Subcutaneous abdominal adipose tissue (tissue), 5 donors: ENCODE measurements at regions not wholly inside any gene's neighbourhood (a gene's known extent, or its start where the extent isn't known, plus 50 kb on each side); places are given as distances from the start of the nearest gene placed in this dataset.

Experiments
- H3K27ac ChIP-seq: one replicate; pipeline ENCODE4 v1.7.0; 2013; ENCODE audit warnings: low read depth, mild to moderate bottlenecking, inconsistent platforms, low read length, moderate library complexity
- H3K27me3 ChIP-seq, 5 donors: one replicate each; pipeline ENCODE4 v1.7.0; 2013; ENCODE audit warnings: low read length in 5 of 5, inconsistent platforms in 1 of 5; ENCODE audit not compliant: control insufficient read depth in 5 of 5, insufficient read depth in 4 of 5
- H3K36me3 ChIP-seq, 5 donors: one replicate each; pipeline ENCODE4 v1.7.0; 2013; ENCODE audit warnings: low read length in 5 of 5; ENCODE audit not compliant: control insufficient read depth in 5 of 5, insufficient read depth in 5 of 5
- H3K4me1 ChIP-seq, 5 donors: one replicate each; pipeline ENCODE4 v1.7.0; 2013; ENCODE audit warnings: low read length in 5 of 5, mild to moderate bottlenecking in 3 of 5, moderate library complexity in 1 of 5; ENCODE audit not compliant: control insufficient read depth in 5 of 5, insufficient read depth in 5 of 5
- H3K4me3 ChIP-seq, 5 donors: one replicate each; pipeline ENCODE4 v1.7.0; 2013; ENCODE audit warnings: low read length in 5 of 5, low read depth in 1 of 5
- H3K9ac ChIP-seq, 5 donors: one replicate each; pipeline ENCODE4 v1.7.0; 2013; ENCODE audit warnings: low read length in 5 of 5, mild to moderate bottlenecking in 4 of 5, moderate library complexity in 3 of 5
- H3K9me3 ChIP-seq, 5 donors: one replicate each; pipeline ENCODE4 v1.7.0; 2013; ENCODE audit warnings: low read length in 5 of 5; ENCODE audit not compliant: control insufficient read depth in 5 of 5
- donor health status: healthy.
- donor health status: healthy.
- donor health status: healthy.
- donor health status: healthy.
- donor health status: healthy.

- Histone ChIP-seq H3K36me3 (no peaks in the 10 kb centered on the region), H3K9ac (no peak overlapping the region), H3K27ac (no peak overlapping the region)
These were observed 438.9 kb downstream of the RPS24 start for GRCh38 chr10:78472551-78472890.

DNA sequence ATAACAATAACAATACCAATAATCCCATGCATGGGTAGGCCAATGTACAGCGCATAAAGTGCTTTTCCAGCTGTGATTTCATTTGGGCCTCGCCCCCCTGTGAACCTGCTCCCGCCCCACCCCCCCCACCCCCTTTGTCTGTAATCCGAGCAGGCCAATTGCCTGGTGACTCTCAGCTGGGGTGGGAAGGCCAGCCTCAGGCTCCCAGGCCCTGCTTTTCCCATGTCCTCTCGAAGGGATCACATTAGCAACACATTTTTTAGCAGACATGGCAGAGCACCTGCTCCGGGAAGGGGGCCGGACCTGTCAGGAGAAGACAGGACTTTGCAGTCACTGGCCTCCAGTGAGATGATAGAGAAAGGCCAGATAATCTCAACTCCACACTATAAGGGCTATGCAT lies 439.3 kb downstream of the RPS24 start:
- Histone ChIP-seq H3K4me1 (no peaks in the 10 kb centered on the region), H3K27ac (no peak overlapping the region), H3K27me3 (peaks cover 0 to 4% (median 0%) of the 10 kb centered on the region in 5 donors), H3K9ac (no peak overlapping the region), H3K36me3 (no peaks in the 10 kb centered on the region), H3K9me3 (no peaks in the 10 kb centered on the region), H3K4me3 (no peak overlapping the region)

More at GRCh38 chr10:78472551-78472890, 438.9 kb downstream of the RPS24 start:
- Histone ChIP-seq H3K27me3 (peaks cover 0 to 4% (median 0%) of the 10 kb centered on the region in 5 donors), H3K4me1 (no peaks in the 10 kb centered on the region), H3K4me3 (no peak overlapping the region), H3K9me3 (no peaks in the 10 kb centered on the region)

GRCh38 chr10:78474743-78475142 lies 441.1 kb downstream of the RPS24 start:
- no peak overlapping the region for H3K27ac ChIP-seq

GRCh38 chr10:78475437-78475836 lies 441.8 kb downstream of the RPS24 start:
- Histone ChIP-seq H3K36me3 (no peaks in the 10 kb centered on the region), H3K4me1 (no peaks in the 10 kb centered on the region), H3K4me3 (no peak overlapping the region), H3K27me3 (peaks cover 0 to 4% (median 0%) of the 10 kb centered on the region in 5 donors), H3K9me3 (no peaks in the 10 kb centered on the region), H3K9ac (no peak overlapping the region), H3K27ac (no peak overlapping the region)

More at GRCh38 chr10:78474743-78475142, 441.1 kb downstream of the RPS24 start:
- Histone ChIP-seq H3K4me1 (no peaks in the 10 kb centered on the region), H3K4me3 (no peak overlapping the region), H3K9ac (no peak overlapping the region), H3K27me3 (peaks cover 0 to 4% (median 0%) of the 10 kb centered on the region in 5 donors), H3K9me3 (no peaks in the 10 kb centered on the region), H3K36me3 (no peaks in the 10 kb centered on the region)

DNA sequence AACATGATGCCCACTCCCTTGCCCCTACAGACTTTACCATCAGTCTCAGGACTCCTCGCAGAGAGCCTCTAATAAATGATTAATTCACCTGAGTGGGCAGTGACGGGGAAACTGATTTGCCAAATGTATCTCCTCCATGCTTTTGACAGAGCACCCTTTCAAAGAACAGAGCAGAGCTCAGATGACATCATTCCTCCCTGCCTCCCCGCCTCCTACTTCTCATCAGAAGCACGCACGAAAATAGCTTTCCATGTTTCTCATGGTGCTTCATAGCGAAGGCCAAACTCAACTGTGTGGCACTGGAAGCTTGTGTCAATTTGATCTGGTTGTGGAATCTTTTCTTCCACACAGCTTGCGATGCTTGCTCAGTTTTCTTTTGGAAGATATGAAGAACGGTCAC lies 442.5 kb downstream of the RPS24 start:
- Histone ChIP-seq H3K4me3 (no peak overlapping the region), H3K36me3 (no peaks in the 10 kb centered on the region), H3K27me3 (peaks cover 0 to 4% (median 0%) of the 10 kb centered on the region in 5 donors), H3K4me1 (no peaks in the 10 kb centered on the region), H3K9ac (no peak overlapping the region), H3K9me3 (no peaks in the 10 kb centered on the region), H3K27ac (no peak overlapping the region)

DNA sequence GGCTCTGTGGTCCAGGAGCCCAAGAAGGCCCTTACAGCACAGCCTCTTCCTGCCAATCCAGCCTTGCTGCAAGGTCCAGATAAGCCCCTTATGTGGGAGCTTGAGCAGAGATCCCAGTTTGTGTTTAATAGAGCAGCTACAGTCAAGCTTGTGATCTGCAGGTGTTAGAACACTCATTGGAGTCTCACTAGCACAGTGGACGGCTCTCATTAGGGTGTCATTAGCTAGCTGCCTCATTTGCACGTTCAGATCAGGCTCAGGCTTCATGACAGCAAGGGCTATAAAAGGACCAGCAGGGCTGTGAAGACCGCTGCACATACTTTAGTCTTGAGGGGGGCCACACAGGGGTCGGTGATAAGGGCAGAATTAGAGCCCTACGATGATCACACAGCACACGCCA lies 443.2 kb downstream of the RPS24 start:
- H3K27me3 ChIP-seq, result peaks cover 0 to 4% (median 0%) of the 10 kb centered on the region in 5 donors
- no peaks in the 10 kb centered on the region for H3K9me3 ChIP-seq
- H3K36me3 ChIP-seq, result no peaks in the 10 kb centered on the region
- no peaks in the 10 kb centered on the region for H3K4me1 ChIP-seq
- H3K4me3 ChIP-seq, result no peak overlapping the region
- H3K9ac ChIP-seq, result no peak overlapping the region
- no peak overlapping the region for H3K27ac ChIP-seq

- Histone ChIP-seq H3K9me3 (no peaks in the 10 kb centered on the region), H3K4me3 (no peak overlapping the region), H3K4me1 (no peaks in the 10 kb centered on the region), H3K9ac (no peak overlapping the region), H3K27me3 (peaks cover 0 to 4% (median 0%) of the 10 kb centered on the region in 5 donors), H3K36me3 (no peaks in the 10 kb centered on the region), H3K27ac (no peak overlapping the region)
These were observed 445.3 kb downstream of the RPS24 start for GRCh38 chr10:78478919-78479318.

GRCh38 chr10:78479467-78479866 lies 445.8 kb downstream of the RPS24 start:
- Histone ChIP-seq H3K36me3 (no peaks in the 10 kb centered on the region), H3K9me3 (no peaks in the 10 kb centered on the region), H3K27ac (no peak overlapping the region), H3K4me3 (no peak overlapping the region), H3K4me1 (no peaks in the 10 kb centered on the region), H3K27me3 (peaks cover 0 to 4% (median 0%) of the 10 kb centered on the region in 5 donors), H3K9ac (no peak overlapping the region)

GRCh38 chr10:78481842-78482241 lies 448.2 kb downstream of the RPS24 start:
- H3K9me3 ChIP-seq, result no peaks in the 10 kb centered on the region

DNA sequence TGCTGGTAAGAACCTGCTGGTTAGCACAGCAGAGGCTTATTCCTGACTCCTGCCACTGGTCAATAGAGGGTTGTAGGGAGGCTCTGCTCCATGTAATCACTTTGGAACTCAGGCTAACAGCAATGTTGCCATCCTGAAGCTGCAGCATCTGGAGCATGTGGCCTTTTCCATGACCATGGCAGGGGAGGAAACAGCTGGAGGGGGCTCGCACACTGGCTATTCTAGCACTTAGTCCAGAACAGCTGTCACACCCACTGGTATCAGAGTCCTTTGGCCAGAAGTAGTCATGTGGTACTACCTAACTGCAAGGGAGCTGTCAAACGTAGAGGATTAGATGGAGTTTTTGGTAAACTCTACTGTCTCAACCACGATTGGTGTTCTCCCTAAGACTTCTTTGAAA lies 450.0 kb downstream of the RPS24 start:
- no peaks in the 10 kb centered on the region for H3K36me3 ChIP-seq
- H3K27me3 ChIP-seq, result no peaks in the 10 kb centered on the region
- H3K9me3 ChIP-seq, result no peaks in the 10 kb centered on the region
- H3K4me3 ChIP-seq, result no peak overlapping the region
- H3K27ac ChIP-seq, result no peak overlapping the region
- no peak overlapping the region for H3K9ac ChIP-seq
- H3K4me1 ChIP-seq, result no peaks in the 10 kb centered on the region

More at GRCh38 chr10:78481842-78482241, 448.2 kb downstream of the RPS24 start:
- Histone ChIP-seq H3K4me3 (no peak overlapping the region), H3K36me3 (no peaks in the 10 kb centered on the region), H3K4me1 (no peaks in the 10 kb centered on the region), H3K9ac (no peak overlapping the region), H3K27ac (no peak overlapping the region), H3K27me3 (peaks cover 0 to 3% (median 0%) of the 10 kb centered on the region in 5 donors)

DNA sequence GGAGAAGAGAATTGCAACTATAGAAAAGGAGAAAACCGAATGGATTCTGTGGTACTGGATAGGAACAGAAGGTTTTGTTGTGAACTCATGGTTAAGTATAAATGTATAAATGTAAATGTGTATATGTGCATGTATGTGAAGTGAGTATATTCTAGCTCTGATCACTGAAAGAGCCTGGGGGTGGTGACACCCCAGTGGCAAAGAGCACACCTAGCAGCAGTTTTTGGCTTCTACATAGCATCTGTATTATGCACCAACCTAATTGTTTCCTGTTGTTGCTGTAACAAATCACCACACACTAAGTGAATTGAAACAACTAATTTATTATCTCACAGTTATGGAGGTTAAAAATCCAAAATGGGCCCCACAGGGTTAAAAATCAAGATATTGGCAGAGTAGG lies 455.4 kb downstream of the RPS24 start:
- Histone ChIP-seq H3K4me3 (no peak overlapping the region), H3K27ac (no peak overlapping the region), H3K9me3 (peaks cover 0 to 25% (median 10%) of the 10 kb centered on the region in 5 donors), H3K27me3 (no peaks in the 10 kb centered on the region), H3K9ac (no peak overlapping the region), H3K36me3 (no peaks in the 10 kb centered on the region), H3K4me1 (no peaks in the 10 kb centered on the region)
